ES-I3 (cell line): ENCODE measurements at regions not wholly inside any gene's neighbourhood (a gene's known extent, or its start where the extent isn't known, plus 50 kb on each side); places are given as distances from the start of the nearest gene placed in this dataset.

Experiments used
- H3K36me3 ChIP-seq: 2 replicates; pipeline ENCODE4 v1.6.1; 2013; ENCODE audit warnings: mild to moderate bottlenecking, low read length, control low read depth, moderate library complexity; ENCODE audit not compliant: insufficient read depth
- H3K4me1 ChIP-seq: 2 replicates; pipeline ENCODE4 v1.6.1; 2013; ENCODE audit warnings: mild to moderate bottlenecking, control low read depth, low read length; ENCODE audit not compliant: insufficient read depth
- H3K9ac ChIP-seq: 2 replicates; pipeline ENCODE4 v1.6.1; 2013; ENCODE audit warnings: low read depth, mild to moderate bottlenecking, low read length, moderate library complexity
- H3K9me3 ChIP-seq: 2 replicates; pipeline ENCODE4 v1.6.1; 2013; ENCODE audit warnings: mild to moderate bottlenecking, low read length, moderate library complexity; ENCODE audit not compliant: control insufficient read depth, insufficient read depth

DNA sequence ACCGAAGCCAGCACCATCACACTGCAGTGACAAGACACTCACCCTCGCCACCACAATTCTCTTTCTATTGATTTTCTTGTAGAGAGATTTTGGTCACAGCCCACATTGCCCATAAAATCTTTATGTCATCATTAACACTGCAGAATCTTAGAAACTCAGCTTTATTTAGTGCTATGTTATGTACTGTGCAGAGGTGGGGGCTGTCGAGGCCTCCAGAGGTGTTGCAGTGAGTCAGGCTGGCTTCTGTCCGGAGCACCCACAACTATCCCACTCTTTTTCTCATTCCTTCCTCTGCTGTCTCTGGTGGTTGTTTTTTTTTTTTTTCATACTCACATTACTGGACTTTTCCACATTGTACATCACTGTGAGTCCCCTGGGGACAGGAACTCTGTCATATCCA is 677.4 kb upstream of the HS6ST1 start:
- H3K36me3 ChIP-seq = no peaks in the 10 kb centered on the region
- no peaks in the 10 kb centered on the region for H3K9me3 ChIP-seq
- no peaks in the 10 kb centered on the region for H3K4me1 ChIP-seq
- H3K9ac ChIP-seq = no peak overlapping the region

DNA sequence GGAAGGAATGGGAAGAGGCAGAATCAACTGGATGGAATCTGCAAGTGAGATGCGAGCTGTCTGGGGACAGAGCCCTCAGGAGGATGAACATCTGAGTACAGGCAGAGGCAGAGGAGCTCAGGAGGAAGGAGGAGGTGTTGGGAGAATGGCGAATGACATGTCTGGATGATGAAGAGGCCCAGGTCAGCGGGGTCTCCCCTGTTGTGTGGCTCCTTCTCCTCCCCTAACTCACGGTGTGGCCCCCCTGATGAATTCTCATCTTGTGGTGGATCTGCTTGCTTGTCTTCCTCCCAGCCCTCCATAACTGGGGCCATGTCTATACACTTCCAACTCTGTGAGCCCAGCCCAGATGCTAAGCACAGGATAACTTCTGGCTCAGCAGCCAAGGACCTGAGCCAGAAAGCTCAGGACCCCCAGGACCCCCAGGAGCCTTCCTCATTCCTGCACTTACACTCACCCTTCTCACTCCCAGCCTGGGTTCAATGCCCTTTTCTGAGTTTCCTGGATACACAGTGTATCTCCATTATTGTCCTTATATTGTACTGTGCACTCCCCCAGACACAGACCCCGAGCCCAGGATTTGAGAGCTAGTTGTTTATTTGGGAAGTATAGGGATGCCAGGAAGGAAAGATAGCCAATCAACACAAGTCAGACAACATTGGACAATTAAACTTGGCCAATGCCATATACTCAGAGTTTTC is 678.6 kb upstream of the HS6ST1 start:
- no peaks in the 10 kb centered on the region for H3K36me3 ChIP-seq
- H3K9ac ChIP-seq = no peak overlapping the region
- H3K9me3 ChIP-seq = no peaks in the 10 kb centered on the region
- no peaks in the 10 kb centered on the region for H3K4me1 ChIP-seq

DNA sequence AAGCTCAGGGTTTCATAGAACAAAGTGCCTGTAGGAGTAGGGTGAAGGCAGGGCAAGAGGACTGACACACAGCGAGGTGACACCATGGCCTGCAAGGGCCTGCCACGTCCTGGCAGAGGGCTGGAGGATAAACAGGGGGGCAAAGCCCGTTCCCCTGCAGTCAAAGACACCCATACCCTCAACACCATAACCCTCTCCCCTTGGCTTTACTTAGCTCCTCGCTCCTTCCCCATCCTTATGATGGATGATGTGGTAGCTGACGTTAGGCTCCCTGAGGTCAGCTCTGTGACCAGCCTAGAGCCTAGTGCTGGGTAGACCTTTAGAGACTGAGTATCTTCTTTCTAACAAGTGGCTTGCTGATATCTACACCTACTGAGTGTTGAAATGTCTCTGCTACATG is 683.3 kb upstream of the HS6ST1 start:
- Histone ChIP-seq H3K9me3 (no peaks in the 10 kb centered on the region), H3K36me3 (no peaks in the 10 kb centered on the region), H3K9ac (no peak overlapping the region), H3K4me1 (no peaks in the 10 kb centered on the region)

DNA sequence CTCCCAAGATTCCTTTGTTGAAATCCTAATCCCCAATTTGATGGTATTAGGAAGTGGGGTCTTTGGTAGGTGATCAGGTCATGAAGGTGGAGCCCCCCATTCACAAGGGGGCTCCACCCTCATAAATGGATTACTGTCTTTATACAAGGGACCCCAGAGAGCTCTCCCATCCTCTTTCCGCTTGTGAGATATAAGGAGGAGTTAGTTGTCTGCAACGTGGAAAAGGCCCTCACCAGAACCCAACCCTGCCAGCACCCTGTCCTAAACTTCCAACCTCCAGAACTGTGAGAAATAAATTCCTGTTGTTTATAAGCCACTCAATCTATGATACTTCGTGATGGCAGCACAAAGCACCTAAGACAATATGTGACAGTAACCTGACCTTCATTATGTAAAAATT is 684.1 kb upstream of the HS6ST1 start:
- Histone ChIP-seq H3K9me3 (no peaks in the 10 kb centered on the region), H3K9ac (no peak overlapping the region), H3K4me1 (no peaks in the 10 kb centered on the region), H3K36me3 (no peaks in the 10 kb centered on the region)

DNA sequence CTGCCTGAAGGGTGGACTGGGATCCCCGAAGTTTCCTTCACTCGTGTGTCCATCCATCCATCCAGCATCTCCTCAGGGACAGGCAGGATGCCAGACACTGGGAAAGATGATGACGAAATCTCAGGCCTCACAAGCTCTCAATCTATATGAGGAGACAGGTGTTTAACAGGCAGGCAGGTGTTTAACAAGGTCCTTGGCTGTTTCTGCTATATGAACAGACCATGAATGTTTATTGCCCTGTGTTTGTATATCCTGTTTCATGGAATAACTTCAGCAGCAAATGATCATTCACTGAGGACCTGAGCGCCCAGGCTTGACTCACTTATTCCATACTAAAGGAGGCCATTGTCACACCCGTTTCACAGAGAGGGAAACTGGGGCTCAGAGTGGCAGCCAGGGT is 685.8 kb upstream of the HS6ST1 start:
- no peaks in the 10 kb centered on the region for H3K4me1 ChIP-seq
- no peaks in the 10 kb centered on the region for H3K9me3 ChIP-seq

DNA sequence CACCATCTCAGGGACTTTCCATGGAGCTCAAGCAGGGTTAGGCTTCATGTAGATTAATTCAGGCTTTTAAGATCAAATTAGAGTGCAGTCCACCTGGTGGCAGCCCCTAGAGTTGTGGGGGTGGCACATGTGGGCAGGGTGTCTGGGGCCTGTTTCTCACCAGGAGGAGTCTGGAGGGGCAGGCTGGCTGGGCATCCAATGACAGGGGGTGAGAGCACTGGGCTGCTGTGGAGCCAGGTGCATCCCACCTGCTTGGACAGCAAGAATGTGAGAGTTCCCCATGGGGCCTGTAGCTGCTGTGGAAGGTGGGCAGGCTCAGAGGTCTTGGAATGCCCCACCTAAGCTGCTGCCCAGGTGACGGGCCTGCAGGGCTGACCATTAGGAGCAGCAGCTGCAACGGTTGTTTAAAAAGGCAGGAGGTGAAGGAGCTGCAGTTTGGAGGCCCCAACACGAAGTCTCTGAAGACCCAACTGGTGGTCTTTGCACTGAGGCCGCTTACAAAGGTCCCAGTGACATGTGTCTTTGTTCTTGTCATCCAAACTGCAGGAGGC is 686.3 kb upstream of the HS6ST1 start:
- H3K36me3 ChIP-seq = no peaks in the 10 kb centered on the region
- H3K9me3 ChIP-seq = no peaks in the 10 kb centered on the region
- no peaks in the 10 kb centered on the region for H3K4me1 ChIP-seq
- no peak overlapping the region for H3K9ac ChIP-seq

More for the DNA sequence above, 685.8 kb upstream of the HS6ST1 start:
- Histone ChIP-seq H3K9ac (no peak overlapping the region), H3K36me3 (no peaks in the 10 kb centered on the region)

DNA sequence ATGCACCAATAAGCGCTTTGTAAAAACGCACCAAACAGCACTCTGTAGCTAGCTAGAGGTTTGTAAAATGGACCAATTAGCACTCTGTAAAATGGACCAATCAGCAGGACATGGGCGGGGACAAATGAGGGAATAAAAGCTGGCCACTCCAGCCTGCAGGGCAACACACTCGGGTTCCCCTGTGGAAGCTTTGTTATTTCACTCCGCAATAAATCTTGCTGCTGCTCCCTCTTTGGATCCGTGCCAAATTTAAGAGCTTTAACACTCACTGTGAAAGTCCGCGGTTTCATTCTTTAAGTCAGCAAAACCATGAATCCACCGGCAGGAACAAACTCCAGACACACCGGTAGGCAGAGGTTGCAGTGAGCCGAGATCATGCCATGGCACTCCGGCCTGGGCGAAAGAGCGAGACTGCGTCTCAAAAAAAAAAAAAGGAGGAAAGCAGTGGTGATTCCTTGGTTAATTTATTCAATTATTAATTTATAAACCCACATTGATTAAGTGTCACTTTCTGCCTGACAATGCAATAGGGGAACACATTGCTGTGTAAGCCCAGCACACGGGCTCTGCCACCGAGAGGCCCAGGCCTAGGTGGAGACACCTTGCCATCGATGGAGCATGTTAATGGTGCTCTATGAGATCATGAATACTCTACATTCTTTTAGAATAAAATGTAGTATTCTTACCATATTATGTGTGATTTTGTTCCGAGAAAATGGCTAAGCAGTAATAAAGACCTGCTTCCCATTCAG is 687.6 kb upstream of the HS6ST1 start:
- no peaks in the 10 kb centered on the region for H3K4me1 ChIP-seq
- no peaks in the 10 kb centered on the region for H3K36me3 ChIP-seq
- no peak overlapping the region for H3K9ac ChIP-seq
- H3K9me3 ChIP-seq = no peaks in the 10 kb centered on the region

DNA sequence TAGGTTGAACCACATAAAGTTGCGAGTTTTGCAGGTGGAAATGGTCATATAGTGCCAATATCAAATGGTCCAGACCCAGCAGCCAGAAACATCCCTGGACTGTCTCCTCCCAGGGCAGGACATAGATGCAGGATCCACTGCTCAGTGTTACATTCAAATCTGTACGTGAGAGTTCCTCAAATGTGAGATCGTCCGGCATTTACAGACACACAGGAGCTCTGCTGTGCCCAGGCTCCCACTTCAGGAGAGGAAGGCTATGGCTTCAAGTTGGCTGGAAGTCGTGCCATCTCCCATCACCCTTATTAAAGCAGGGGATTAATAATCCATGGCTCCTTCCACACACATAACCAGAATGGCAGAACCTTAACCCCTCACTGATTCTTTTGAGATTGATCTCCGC is 688.2 kb upstream of the HS6ST1 start:
- Histone ChIP-seq H3K36me3 (no peaks in the 10 kb centered on the region), H3K9me3 (no peaks in the 10 kb centered on the region), H3K4me1 (no peaks in the 10 kb centered on the region), H3K9ac (no peak overlapping the region)

DNA sequence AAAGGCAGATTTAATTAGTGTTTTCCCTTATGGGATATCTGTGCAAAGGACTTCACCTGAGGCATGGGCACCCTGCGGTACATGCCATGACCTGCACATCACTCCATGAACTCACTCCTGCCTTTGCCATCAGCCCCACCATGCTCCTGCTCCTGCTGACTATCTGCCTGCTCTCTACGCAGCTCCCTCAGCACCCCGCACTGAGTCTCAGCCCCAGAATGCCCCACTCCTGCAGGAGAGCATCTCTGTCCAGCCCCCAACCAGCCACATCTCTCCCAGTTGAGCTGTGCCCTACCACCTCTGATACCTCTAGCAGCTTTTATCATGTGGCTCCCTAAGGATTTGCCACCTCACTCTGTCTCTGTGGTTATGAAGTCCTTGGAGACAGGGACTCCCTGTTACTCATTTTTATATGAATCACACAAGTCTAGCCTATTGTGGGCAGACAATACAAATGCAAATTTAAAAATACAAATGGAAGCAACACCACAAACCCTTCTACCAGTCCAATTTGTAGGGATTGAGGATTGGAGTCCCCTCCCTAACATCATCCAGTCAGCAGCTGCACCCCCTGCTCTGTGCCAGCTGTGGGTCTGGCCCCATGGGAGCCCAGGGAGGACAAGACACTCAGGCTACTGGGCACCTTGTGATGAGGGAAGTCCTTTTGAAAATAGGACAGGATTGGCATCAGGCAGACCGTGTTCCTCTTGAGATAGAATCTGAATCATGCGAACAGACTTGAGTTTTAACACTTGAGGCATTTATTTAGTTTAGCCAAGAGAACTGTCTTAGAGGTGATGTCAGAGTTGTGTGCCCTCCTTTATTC is 689.6 kb upstream of the HS6ST1 start:
- Histone ChIP-seq H3K9me3 (no peaks in the 10 kb centered on the region), H3K9ac (no peak overlapping the region), H3K36me3 (no peaks in the 10 kb centered on the region), H3K4me1 (no peaks in the 10 kb centered on the region)

DNA sequence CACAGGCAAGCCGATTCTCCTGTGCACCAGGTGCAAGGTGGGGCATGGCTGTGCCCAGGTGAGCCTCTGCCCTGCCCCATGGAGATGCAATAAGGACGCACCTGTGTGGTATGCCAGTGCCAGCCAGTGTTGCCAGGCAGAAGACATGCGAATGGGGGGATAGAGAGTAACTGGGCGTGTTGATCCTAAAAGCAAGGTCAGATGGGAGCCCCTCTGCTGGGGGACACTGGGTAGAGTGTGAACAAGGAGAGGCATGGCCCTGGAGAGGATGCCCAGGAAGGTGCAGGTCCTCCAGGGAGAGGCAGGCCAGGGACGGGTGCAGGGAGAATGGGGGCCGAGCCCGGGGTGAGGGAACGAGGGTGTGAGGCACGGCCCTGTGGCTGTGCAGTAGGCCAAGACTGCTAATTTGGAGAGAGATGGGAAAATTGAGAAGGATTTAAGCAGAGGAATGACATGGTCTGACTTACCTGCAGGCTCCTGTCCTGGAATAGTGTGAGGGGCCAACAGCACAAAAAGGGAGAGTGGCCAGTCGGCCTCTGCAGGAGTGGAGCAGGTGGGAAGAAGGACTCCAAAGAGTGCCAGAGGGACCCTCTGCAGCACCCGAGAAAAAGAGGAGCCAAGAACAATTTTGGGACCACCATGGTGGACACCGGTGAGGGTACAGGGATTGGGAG is 690.4 kb upstream of the HS6ST1 start:
- Histone ChIP-seq H3K4me1 (no peaks in the 10 kb centered on the region), H3K9me3 (no peaks in the 10 kb centered on the region; the same call in 1 of the 2 replicates), H3K36me3 (no peaks in the 10 kb centered on the region), H3K9ac (no peak overlapping the region)

DNA sequence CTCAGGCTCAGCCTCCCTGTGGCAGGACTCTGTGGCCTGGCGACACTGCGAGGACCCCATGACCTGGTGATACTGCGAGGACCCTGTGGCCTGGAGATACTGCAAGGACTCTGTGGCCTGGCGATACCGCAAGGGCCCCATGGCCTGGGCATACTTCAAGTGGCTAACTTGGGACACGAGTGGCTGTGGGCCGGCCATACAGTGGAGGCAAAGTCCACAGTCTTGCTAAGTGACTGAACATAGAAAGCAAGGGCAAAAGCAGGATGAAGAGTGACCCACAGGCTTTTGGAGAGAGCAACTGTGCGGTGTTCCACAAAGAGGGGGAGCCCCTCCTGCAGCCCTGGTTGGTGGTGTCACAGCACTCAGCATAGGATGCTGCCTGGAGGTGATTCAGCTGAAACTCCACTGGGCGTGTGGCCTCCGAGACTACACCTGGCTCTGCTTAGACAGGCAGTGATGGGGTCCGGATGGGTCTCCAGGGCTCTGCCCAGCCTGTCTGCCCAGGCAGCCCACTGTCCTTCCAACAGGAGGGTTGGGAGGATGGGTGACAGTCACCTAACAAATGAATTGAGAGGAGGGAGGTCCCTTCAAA is 691.0 kb upstream of the HS6ST1 start:
- Histone ChIP-seq H3K4me1 (no peaks in the 10 kb centered on the region), H3K9ac (no peak overlapping the region), H3K36me3 (no peaks in the 10 kb centered on the region), H3K9me3 (no peaks in the 10 kb centered on the region; the same call in 1 of the 2 replicates)

DNA sequence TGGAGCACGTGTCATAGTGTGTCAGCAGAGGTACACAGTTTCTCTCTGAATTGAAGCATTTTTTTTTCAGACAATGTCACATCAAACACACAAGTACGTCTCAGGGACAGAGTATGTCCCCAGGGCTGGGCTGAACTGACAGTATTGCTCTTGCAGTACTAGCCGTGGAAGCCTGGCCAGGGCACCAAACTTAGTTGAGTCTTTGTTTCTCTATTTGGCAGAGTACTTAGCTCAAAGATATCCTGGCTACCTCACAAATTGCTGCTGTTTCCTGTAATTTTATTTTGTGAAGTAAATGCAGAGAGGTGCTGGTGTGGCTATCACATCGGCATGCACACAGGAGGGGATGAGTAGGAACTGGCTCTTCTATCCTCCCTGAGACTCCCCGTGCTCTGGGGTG is 691.6 kb upstream of the HS6ST1 start:
- Histone ChIP-seq H3K9ac (no peak overlapping the region), H3K4me1 (no peaks in the 10 kb centered on the region), H3K9me3 (no peaks in the 10 kb centered on the region; the same call in 1 of the 2 replicates), H3K36me3 (no peaks in the 10 kb centered on the region)

DNA sequence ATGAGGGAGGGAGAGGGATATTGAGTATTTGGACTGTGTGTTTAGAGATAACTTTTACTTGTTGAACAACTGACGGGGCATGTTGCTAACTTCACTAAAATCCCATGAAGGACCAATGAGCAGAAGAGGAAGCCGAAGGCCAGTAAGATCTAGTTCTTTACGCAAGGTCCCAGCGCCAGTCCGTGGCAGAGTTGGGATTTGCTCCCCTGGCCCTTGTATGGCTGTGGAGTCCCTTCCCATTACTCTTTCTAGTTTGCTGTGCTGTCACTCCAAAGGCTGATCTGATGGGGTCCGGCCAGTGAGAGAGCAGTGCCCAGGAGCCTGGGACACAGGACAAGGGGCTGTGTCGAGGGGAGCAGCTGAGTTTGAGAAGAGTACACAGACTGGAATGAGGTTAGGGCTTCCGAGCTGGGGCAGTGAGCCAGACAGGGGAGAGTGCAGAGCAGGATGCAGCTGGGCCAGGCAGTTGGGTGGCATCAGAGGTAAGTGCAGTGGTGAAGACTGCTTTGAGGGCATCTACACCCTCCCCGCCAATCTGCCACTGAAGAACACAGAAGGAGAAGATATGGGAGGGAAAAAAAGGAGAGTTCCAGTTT is 692.9 kb upstream of the HS6ST1 start:
- no peaks in the 10 kb centered on the region for H3K36me3 ChIP-seq
- no peaks in the 10 kb centered on the region; the same call in 1 of the 2 replicates for H3K9me3 ChIP-seq
- no peaks in the 10 kb centered on the region for H3K4me1 ChIP-seq
- no peak overlapping the region for H3K9ac ChIP-seq
